Ascending aorta (tissue), 2 donors: ENCODE measurements at regions not wholly inside any gene's neighbourhood (a gene's known extent, or its start where the extent isn't known, plus 50 kb on each side); places are given as distances from the start of the nearest gene placed in this dataset.

Experiments
- DNase-seq, 2 donors: peaks; one replicate each; pipeline ENCODE4 v3.0.0-alpha.2; 2019; ENCODE audit warnings: low spot score in 2 of 2
- H3K27ac ChIP-seq, 2 donors: fragments of 200-600 bp; sonication (generic); one replicate each; pipeline ENCODE4 v1.5.1; 2016 to 2017; ENCODE audit warnings: mild to moderate bottlenecking in 1 of 2
- H3K27me3 ChIP-seq: fragments of 200-600 bp; sonication (generic); one replicate; pipeline ENCODE4 v1.5.1; 2017
- H3K36me3 ChIP-seq, 2 donors: fragments of 200-600 bp; sonication (generic); one replicate each; pipeline ENCODE4 v1.5.1; 2016
- H3K4me1 ChIP-seq, 2 donors: fragments of 200-600 bp; sonication (generic); one replicate each; pipeline ENCODE4 v1.5.1; 2016 to 2017; ENCODE audit warnings: mild to moderate bottlenecking in 1 of 2
- H3K4me3 ChIP-seq, 2 donors: fragments of 200-600 bp; sonication (generic); one replicate each; pipeline ENCODE4 v1.5.1; 2016 to 2017; ENCODE audit warnings: mild to moderate bottlenecking in 1 of 2
- H3K9me3 ChIP-seq, 2 donors: fragments of 200-600 bp; sonication (generic); one replicate each; pipeline ENCODE4 v1.5.1; 2016
- intact Hi-C: fragments of 100-400 bp; cut with DNase I; formaldehyde crosslinking; loops from one replicate; pipeline ENCODE4 v1.15.1; 2023
- TF ChIP-seq, protein P1 (sequence below), 3 experiments: fragments of 200-600 bp in 2 of 3; fragments of 450-650 bp in 1 of 3; sonication (generic) in 2 of 3; IDR thresholded peaks; one replicate each; pipeline ENCODE4 v1.5.1; 2016 to 2019; ENCODE audit warnings: antibody characterized with exemption in 3 of 3, mild to moderate bottlenecking in 1 of 3, moderate library complexity in 1 of 3

DNA sequence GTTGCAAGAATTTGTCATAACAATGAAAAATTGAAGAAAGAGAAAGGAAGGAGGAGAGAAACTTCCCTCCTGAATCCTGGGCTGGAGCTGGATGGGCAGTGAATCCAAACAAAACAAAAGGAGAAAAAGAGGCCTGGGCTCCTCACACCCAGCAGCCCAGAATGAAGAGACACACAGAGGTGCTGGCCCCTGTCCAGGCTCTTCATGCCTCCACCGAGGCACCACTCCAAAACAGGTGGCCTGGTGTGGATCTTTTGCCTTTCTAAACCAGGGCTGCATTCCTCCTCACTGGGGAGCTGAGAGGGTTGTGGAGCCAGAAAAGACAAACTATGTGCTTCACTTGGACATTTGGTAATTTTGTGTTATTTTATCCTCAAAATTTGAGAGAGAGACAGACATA is 76.0 kb downstream of the FAM124B start:
- H3K9me3 ChIP-seq = no peaks in the 10 kb centered on the region
- TF ChIP-seq, protein P1, sequence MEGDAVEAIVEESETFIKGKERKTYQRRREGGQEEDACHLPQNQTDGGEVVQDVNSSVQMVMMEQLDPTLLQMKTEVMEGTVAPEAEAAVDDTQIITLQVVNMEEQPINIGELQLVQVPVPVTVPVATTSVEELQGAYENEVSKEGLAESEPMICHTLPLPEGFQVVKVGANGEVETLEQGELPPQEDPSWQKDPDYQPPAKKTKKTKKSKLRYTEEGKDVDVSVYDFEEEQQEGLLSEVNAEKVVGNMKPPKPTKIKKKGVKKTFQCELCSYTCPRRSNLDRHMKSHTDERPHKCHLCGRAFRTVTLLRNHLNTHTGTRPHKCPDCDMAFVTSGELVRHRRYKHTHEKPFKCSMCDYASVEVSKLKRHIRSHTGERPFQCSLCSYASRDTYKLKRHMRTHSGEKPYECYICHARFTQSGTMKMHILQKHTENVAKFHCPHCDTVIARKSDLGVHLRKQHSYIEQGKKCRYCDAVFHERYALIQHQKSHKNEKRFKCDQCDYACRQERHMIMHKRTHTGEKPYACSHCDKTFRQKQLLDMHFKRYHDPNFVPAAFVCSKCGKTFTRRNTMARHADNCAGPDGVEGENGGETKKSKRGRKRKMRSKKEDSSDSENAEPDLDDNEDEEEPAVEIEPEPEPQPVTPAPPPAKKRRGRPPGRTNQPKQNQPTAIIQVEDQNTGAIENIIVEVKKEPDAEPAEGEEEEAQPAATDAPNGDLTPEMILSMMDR (IDR thresholded peaks at IDR 0.05) = no peak

DNA sequence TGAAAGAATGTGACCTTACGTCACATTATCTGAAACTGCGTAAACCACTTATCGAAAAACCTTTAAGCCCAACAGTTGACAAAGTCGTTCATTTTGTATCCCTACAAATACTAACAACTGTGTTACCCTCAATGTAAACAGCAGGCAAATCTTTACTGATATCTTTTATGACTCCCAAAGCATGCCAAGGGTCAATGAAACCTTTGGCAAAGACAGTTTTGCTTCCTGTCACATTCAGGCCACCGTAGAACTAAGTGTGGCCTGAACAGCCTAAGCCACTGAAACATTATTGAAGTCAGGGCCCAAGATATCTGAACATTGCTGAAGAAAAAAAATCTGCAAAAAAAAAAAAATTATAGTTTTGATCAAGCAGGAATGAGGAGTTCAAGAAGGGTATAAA is 77.3 kb downstream of the FAM124B start:
- intact Hi-C loops = no loop called here
- Histone ChIP-seq H3K9me3 (no peaks in the 10 kb centered on the region), H3K27me3 (no peaks in the 10 kb centered on the region)

More for the DNA sequence above, 76.0 kb downstream of the FAM124B start:
- intact Hi-C loops = no loop called here
- H3K36me3 ChIP-seq = no peaks in the 10 kb centered on the region
- no peak overlapping the region for H3K27ac ChIP-seq
- no peaks in the 10 kb centered on the region for H3K4me1 ChIP-seq
- no peak for DNase-seq
- no peak overlapping the region for H3K4me3 ChIP-seq
- no peaks in the 10 kb centered on the region for H3K27me3 ChIP-seq

DNA sequence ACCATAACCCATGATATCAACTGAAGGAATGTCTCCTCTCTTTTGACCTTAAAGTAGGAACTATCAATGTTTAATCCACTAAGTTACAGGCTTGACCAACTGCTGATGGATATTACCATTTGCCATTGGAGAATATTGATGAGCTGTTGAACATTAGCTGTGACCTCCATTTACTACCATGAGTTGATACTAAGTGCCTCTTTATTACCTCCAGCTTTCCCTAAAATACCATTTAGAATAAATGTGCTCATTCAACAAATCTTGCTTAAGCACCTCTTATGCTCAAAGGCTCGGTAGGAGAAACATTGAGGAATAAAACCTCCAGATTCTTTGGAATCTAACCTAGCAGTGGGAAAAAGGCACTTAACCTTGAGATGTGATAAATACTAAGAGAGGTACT is 81.2 kb downstream of the FAM124B start:
- H3K9me3 ChIP-seq = no peaks in the 10 kb centered on the region
- no peak for DNase-seq
- no peaks in the 10 kb centered on the region for H3K36me3 ChIP-seq
- H3K27ac ChIP-seq = no peak overlapping the region
- no peaks in the 10 kb centered on the region for H3K27me3 ChIP-seq
- H3K4me3 ChIP-seq = no peak overlapping the region
- TF ChIP-seq, protein P1 (IDR thresholded peaks at IDR 0.05) = no peak
- no peaks in the 10 kb centered on the region for H3K4me1 ChIP-seq
- intact Hi-C loops = no loop called here

More for the DNA sequence above, 77.3 kb downstream of the FAM124B start:
- H3K36me3 ChIP-seq = no peaks in the 10 kb centered on the region
- no peak for DNase-seq
- H3K4me3 ChIP-seq = no peak overlapping the region
- TF ChIP-seq, protein P1 (IDR thresholded peaks at IDR 0.05) = no peak
- H3K27ac ChIP-seq = no peak overlapping the region
- H3K4me1 ChIP-seq = no peaks in the 10 kb centered on the region

DNA sequence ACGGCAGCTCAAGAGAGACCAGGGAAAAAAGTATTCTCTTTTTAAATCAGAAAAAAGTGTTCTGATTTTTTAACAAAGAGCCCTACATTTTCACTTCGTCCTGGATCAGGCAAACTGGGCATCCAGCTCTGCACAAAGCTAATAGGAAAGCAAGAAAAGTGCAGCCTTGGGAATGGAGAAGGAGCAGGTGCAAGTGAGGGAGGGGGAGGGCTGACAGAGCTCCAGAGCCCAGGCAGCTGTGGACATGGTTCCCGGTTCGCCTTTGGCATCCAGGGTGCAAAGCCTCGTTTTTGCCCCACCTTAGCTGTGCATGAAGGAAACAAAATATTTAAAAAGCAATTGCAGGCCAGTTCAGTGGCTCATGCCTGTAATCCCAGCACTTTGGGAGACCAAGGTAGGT is 82.2 kb downstream of the FAM124B start:
- TF ChIP-seq, protein P1 (IDR thresholded peaks at IDR 0.05) = no peak
- no peaks in the 10 kb centered on the region for H3K9me3 ChIP-seq
- H3K27me3 ChIP-seq = no peaks in the 10 kb centered on the region
- no peaks in the 10 kb centered on the region for H3K36me3 ChIP-seq
- no peak for DNase-seq
- H3K4me3 ChIP-seq = no peak overlapping the region
- intact Hi-C loops = no loop called here
- no peak overlapping the region for H3K27ac ChIP-seq
- H3K4me1 ChIP-seq = no peaks in the 10 kb centered on the region

DNA sequence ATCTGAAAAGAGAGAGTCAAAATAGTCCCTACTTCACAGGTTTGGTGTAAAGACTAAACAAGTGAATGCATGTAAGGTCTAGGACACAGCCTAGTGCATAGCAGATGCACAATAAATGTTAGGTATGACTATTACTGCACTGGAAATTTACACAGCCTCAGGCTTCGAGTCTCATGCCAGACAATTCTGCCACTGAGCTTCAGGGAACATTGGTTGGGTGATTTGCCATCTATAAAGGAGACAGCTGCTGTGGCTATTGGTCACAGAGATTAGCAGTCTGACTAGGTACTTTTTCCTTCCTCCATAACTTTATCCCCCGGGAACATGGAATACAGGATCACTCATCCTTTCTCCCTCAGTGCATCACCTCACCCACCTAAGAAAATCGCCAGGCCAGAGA is 89.2 kb downstream of the FAM124B start:
- no peaks in the 10 kb centered on the region for H3K36me3 ChIP-seq
- no peak for DNase-seq
- H3K27me3 ChIP-seq = no peaks in the 10 kb centered on the region
- no peak overlapping the region for H3K27ac ChIP-seq
- TF ChIP-seq, protein P1 (IDR thresholded peaks at IDR 0.05) = no peak
- H3K9me3 ChIP-seq = no peaks in the 10 kb centered on the region
- intact Hi-C loops = no loop called here
- no peaks in the 10 kb centered on the region for H3K4me1 ChIP-seq
- no peak overlapping the region for H3K4me3 ChIP-seq

DNA sequence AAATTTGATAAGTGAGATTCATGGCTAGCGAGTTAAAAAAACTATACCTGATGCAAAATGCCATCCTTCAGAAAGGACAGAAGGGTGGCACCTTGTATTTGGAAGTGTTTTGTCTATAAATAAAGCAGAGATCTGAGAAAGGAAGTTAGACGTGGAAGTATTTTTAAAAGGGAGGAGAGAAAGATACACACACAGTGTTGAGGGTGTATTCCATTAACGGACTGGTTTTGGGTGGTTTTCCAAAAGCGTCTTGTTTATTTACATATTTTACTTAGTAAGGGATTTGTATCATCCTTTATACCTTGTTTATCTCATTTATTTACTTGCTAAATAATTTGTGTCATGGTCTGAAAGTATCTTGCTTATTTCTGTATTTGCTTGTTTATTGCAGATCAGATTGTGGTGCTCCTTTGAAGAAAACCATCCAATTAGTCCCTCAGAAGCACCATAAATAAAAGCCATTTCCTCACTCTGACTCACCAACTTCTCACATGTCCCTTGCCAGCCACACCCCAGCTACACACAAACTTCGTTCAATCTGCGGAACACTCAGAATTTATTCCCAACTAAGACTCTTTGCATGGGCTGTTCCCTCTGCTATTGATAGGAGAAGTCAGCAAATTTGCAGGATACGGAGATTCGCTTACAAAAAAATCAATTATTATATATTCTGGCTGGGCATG is 90.8 kb downstream of the FAM124B start:
- Histone ChIP-seq H3K27me3 (no peaks in the 10 kb centered on the region), H3K27ac (no peak overlapping the region), H3K9me3 (no peaks in the 10 kb centered on the region), H3K4me3 (no peak overlapping the region), H3K36me3 (no peaks in the 10 kb centered on the region), H3K4me1 (no peaks in the 10 kb centered on the region)
- no peak for DNase-seq
- TF ChIP-seq, protein P1 (IDR thresholded peaks at IDR 0.05) = no peak
- intact Hi-C loops = no loop called here
